ENCODE measurements at regions not wholly inside any gene's neighbourhood (a gene's known extent, or its start where the extent isn't known, plus 50 kb on each side); places are given as distances from the start of the nearest gene placed in this dataset.

GRCh38 chr5:173550641-173551040 is 65.8 kb downstream of the BOD1 start:
- Mint-ChIP-seq H3K9me3 (ENCODE audit: unreplicated experiment) (no peaks in the 10 kb centered on the region), H3K36me3 (ENCODE audit: unreplicated experiment) (no peaks in the 10 kb centered on the region), H3K4me1 (ENCODE audit: low read depth, unreplicated experiment) (no peaks in the 10 kb centered on the region), H3K27me3 (ENCODE audit: unreplicated experiment) (no peaks in the 10 kb centered on the region), H3K4me3 (ENCODE audit: unreplicated experiment) (no peak overlapping the region), H3K27ac (ENCODE audit: unreplicated experiment) (no peak overlapping the region)
- no peak for TF ChIP-seq CTCF (IDR thresholded peaks at IDR 0.05; ENCODE audit: partially characterized antibody, unreplicated experiment)
- no peak for DNase-seq

- Mint-ChIP-seq H3K27ac (ENCODE audit: unreplicated experiment) (no peak overlapping the region), H3K4me1 (ENCODE audit: low read depth, unreplicated experiment) (no peaks in the 10 kb centered on the region), H3K36me3 (ENCODE audit: unreplicated experiment) (no peaks in the 10 kb centered on the region), H3K27me3 (ENCODE audit: unreplicated experiment) (no peaks in the 10 kb centered on the region), H3K4me3 (ENCODE audit: unreplicated experiment) (no peak overlapping the region), H3K9me3 (ENCODE audit: unreplicated experiment) (no peaks in the 10 kb centered on the region)
- TF ChIP-seq CTCF (IDR thresholded peaks at IDR 0.05; ENCODE audit: partially characterized antibody, unreplicated experiment) = no peak
- no peak for DNase-seq
Observed at GRCh38 chr5:173549644-173550043, 66.8 kb downstream of the BOD1 start.

- Mint-ChIP-seq H3K4me3 (ENCODE audit: unreplicated experiment) (no peak overlapping the region), H3K36me3 (ENCODE audit: unreplicated experiment) (no peaks in the 10 kb centered on the region), H3K27me3 (ENCODE audit: unreplicated experiment) (no peaks in the 10 kb centered on the region), H3K9me3 (ENCODE audit: unreplicated experiment) (peaks cover 1% of the 10 kb centered on the region), H3K27ac (ENCODE audit: unreplicated experiment) (no peak overlapping the region), H3K4me1 (ENCODE audit: low read depth, unreplicated experiment) (peaks cover 6% of the 10 kb centered on the region)
- TF ChIP-seq CTCF (IDR thresholded peaks at IDR 0.05; ENCODE audit: partially characterized antibody, unreplicated experiment) = no peak
- DNase-seq = no peak
Observed at GRCh38 chr5:173547579-173547978, 68.9 kb downstream of the BOD1 start.

GRCh38 chr5:173542964-173543363 is 73.5 kb downstream of the BOD1 start:
- no peaks in the 10 kb centered on the region for H3K27me3 Mint-ChIP-seq (ENCODE audit: unreplicated experiment)
- no peak overlapping the region for H3K4me3 Mint-ChIP-seq (ENCODE audit: unreplicated experiment)
- peaks cover 12% of the 10 kb centered on the region for H3K4me1 Mint-ChIP-seq (ENCODE audit: low read depth, unreplicated experiment)
- H3K27ac Mint-ChIP-seq (ENCODE audit: unreplicated experiment) = no peak overlapping the region
- DNase-seq = no peak
- TF ChIP-seq CTCF (IDR thresholded peaks at IDR 0.05; ENCODE audit: partially characterized antibody, unreplicated experiment) = no peak
- H3K9me3 Mint-ChIP-seq (ENCODE audit: unreplicated experiment) = peaks cover 7% of the 10 kb centered on the region
- no peaks in the 10 kb centered on the region for H3K36me3 Mint-ChIP-seq (ENCODE audit: unreplicated experiment)

- Mint-ChIP-seq H3K36me3 (ENCODE audit: unreplicated experiment) (no peaks in the 10 kb centered on the region), H3K27ac (ENCODE audit: unreplicated experiment) (no peak overlapping the region), H3K4me3 (ENCODE audit: unreplicated experiment) (no peak overlapping the region), H3K27me3 (ENCODE audit: unreplicated experiment) (no peaks in the 10 kb centered on the region), H3K9me3 (ENCODE audit: unreplicated experiment) (peaks cover 7% of the 10 kb centered on the region), H3K4me1 (ENCODE audit: low read depth, unreplicated experiment) (peaks cover 12% of the 10 kb centered on the region)
- no peak for DNase-seq
- no peak for TF ChIP-seq CTCF (IDR thresholded peaks at IDR 0.05; ENCODE audit: partially characterized antibody, unreplicated experiment)
Observed at GRCh38 chr5:173542159-173542558, 74.3 kb downstream of the BOD1 start.
